ENCODE measurements at regions not wholly inside any gene's neighbourhood (a gene's known extent, or its start where the extent isn't known, plus 50 kb on each side); places are given as distances from the start of the nearest gene placed in this dataset.

- no peak overlapping the region for H4K8ac ChIP-seq (replicated peaks; ENCODE audit: insufficient read length, low read depth, low read length)
- no peaks in the 10 kb centered on the region for H3K9me3 Mint-ChIP-seq
- H3K23me2 ChIP-seq (ENCODE audit: insufficient read length, low read depth, low read length, poor library complexity, severe bottlenecking) = no peaks in the 10 kb centered on the region
- no peak overlapping the region for H3K27ac Mint-ChIP-seq
- H3K9me3 ChIP-seq (ENCODE audit: control insufficient read depth, low read depth, low read length) = no peaks in the 10 kb centered on the region
- no peak overlapping the region for H3K4ac ChIP-seq (ENCODE audit: low read depth, low read length)
- no peaks in the 10 kb centered on the region for H3K4me1 ChIP-seq (ENCODE audit: insufficient read depth, low read length)
- H4K20me1 ChIP-seq (ENCODE audit: control insufficient read depth, insufficient read depth, insufficient read length) = no peaks in the 10 kb centered on the region
- H2BK15ac ChIP-seq (ENCODE audit: low read depth, low read length) = no peak overlapping the region
- H3K36me3 Mint-ChIP-seq (ENCODE audit: insufficient read depth in 1 of 3, low read depth in 3 of 3) = no peaks in the 10 kb centered on the region
- no peak overlapping the region for H2BK5ac ChIP-seq (ENCODE audit: insufficient read length, low read length)
- H3K23ac ChIP-seq (ENCODE audit: insufficient read length, low read depth, low read length) = no peak overlapping the region
- H3K56ac ChIP-seq (ENCODE audit: insufficient read length, low read depth, low read length) = no peak overlapping the region
- no peak overlapping the region for H2BK120ac ChIP-seq (ENCODE audit: low read depth, low read length, poor library complexity, severe bottlenecking)
- H3K79me1 ChIP-seq (ENCODE audit: insufficient read depth, low read depth, low read length, poor library complexity, severe bottlenecking) = no peaks in the 10 kb centered on the region
- H3K27ac ChIP-seq (ENCODE audit: insufficient read length, low read depth, low read length) = no peak overlapping the region
- H4K5ac ChIP-seq (ENCODE audit: insufficient read length, low read depth, low read length) = no peak overlapping the region
- no peak overlapping the region for H3K4me3 Mint-ChIP-seq
- H3K14ac ChIP-seq (ENCODE audit: insufficient read depth, low read length) = no peak overlapping the region
- no peak for TF ChIP-seq CTCF (conservative IDR thresholded peaks at IDR 0.05)
- H3K79me2 ChIP-seq (ENCODE audit: insufficient read depth, low read length) = no peaks in the 10 kb centered on the region
- H2AFZ ChIP-seq (ENCODE audit: low read length) = no peak overlapping the region
- no peak overlapping the region for H3K4me2 ChIP-seq (ENCODE audit: insufficient read depth, insufficient read length, low read length)
- no peaks in the 10 kb centered on the region for H3K4me1 Mint-ChIP-seq
- no peak overlapping the region for H2BK20ac ChIP-seq (ENCODE audit: low read depth, low read length, poor library complexity, severe bottlenecking)
- H3K27me3 Mint-ChIP-seq (ENCODE audit: low read depth) = no peaks in the 10 kb centered on the region
- no peak overlapping the region for H3K18ac ChIP-seq (ENCODE audit: insufficient read length, low read depth, low read length)
- no peak overlapping the region for H2BK12ac ChIP-seq (ENCODE audit: insufficient read length, low read depth, low read length)
- H3K9ac ChIP-seq (ENCODE audit: extremely low read depth, insufficient read length, low read length) = no peak overlapping the region
- WGBS (ENCODE audit: extremely low coverage, insufficient read length, low lambda C conversion rate) = no CpG with 5 or more reads among the region's 1 CpG
- H3T11ph ChIP-seq (ENCODE audit: low read length) = no peak overlapping the region
- DNase-seq = no peak
- H3K27me3 ChIP-seq (ENCODE audit: insufficient read depth, low read length) = no peaks in the 10 kb centered on the region
- H2AK5ac ChIP-seq (ENCODE audit: insufficient read length, low read length) = no peak overlapping the region
- H4K91ac ChIP-seq (ENCODE audit: insufficient read length, low read depth, low read length) = no peak overlapping the region
Measured at GRCh38 chr20:22001886-22002285, 296.4 kb downstream of the PAX1 start.

All from H9 (cell line).